Fibroblast of the aortic adventitia (primary cell): ENCODE measurements at regions not wholly inside any gene's neighbourhood (a gene's known extent, or its start where the extent isn't known, plus 50 kb on each side); places are given as distances from the start of the nearest gene placed in this dataset.

Experiments used
- DNase-seq: peaks from one replicate; pipeline ENCODE4 v3.0.0-alpha.2; 2010; ENCODE audit warnings: low read depth
- H3K4me3 ChIP-seq: 2 replicates; pipeline ENCODE4 v1.5.1; 2011; ENCODE audit warnings: low read depth, mild to moderate bottlenecking, control low read depth, low read length, moderate library complexity
- TF ChIP-seq, protein P1 (sequence below): IDR thresholded peaks from 2 replicates; pipeline ENCODE4 v1.5.1; 2011; ENCODE audit warnings: mild to moderate bottlenecking, low read length, control low read depth, inconsistent platforms; ENCODE audit not compliant: insufficient read depth

DNA sequence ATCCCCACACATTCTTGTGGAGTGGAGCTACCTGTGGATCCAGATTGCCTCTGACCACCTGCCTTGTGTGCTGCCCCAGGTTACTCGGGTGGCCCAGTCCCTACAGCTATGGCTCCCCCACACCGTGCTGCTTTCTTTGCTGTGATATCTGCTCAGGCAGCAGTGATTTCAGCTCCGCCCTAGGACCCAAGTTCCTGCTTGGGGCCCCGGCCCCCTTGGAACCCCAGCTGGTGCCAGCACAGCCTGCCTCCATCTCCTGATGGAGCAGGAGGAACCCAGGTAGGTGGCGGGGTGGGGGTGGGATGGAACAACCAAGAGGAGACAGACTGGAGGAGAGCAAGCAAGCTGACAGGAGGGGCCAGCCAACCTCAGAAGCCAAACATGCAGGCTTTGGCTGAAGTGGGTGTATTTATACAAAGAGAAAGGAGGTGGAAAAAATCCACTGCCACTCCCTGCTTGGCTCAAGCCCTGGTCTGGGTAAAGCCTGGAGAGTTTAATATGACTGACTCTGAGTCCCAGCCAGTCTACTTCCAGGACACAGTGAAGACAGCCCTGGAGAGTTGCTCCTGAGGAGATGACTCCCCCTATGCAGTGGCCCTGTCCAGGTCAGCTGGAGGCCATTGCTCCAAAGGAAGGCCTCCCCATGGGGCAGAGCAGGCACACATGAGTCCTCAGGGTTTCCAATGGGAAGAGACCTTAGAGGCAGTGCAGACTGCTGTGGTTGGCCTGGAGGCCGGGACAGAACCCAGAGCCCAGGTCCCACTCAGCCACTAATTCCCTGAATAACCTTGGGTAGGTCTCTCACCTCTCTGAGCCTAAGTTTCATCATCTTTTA, 197.1 kb upstream of the MAMLD1 start:
- H3K4me3 ChIP-seq = no peak overlapping the region
- TF ChIP-seq, protein P1, sequence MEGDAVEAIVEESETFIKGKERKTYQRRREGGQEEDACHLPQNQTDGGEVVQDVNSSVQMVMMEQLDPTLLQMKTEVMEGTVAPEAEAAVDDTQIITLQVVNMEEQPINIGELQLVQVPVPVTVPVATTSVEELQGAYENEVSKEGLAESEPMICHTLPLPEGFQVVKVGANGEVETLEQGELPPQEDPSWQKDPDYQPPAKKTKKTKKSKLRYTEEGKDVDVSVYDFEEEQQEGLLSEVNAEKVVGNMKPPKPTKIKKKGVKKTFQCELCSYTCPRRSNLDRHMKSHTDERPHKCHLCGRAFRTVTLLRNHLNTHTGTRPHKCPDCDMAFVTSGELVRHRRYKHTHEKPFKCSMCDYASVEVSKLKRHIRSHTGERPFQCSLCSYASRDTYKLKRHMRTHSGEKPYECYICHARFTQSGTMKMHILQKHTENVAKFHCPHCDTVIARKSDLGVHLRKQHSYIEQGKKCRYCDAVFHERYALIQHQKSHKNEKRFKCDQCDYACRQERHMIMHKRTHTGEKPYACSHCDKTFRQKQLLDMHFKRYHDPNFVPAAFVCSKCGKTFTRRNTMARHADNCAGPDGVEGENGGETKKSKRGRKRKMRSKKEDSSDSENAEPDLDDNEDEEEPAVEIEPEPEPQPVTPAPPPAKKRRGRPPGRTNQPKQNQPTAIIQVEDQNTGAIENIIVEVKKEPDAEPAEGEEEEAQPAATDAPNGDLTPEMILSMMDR = no peak
- DNase-seq = peak; percentile 38

DNA sequence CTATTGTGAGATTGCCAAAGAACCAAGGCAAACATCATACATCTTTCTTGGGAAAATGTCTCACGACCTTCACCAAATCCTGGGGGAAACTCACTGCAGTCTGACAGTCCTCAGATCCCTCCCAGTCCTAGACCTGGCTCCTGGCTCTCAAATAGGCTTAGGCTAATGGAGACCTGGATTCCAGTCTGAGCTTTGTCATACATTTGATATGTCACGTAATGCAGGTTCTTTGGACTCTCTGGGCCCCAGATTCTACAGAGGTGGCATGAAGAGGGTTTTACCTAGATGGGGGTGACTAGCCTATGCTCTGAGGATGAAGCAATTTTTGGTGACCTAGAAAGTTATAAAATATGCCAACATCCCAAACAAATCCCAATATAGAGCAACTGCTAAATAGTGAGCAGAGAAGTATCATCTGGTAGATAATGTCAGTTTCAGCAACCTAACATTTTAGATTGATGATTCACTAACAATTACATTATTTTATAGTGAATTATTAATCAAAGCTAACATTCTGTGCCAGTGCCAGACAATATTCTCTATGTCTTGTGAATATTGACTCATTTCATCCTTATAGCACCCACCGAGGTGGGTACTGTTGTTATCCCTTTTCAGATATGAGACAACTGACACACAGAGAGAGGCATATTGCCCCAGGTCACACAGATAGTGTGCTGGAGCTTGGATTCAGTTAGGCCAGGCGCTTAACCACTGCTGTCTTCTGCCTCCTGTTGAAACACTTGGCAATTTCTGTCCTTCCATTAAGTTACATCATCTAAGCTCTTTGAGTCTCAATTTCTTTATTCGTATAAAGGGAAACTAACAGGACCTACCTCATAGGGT, 195.4 kb upstream of the MAMLD1 start:
- no peak for DNase-seq
- H3K4me3 ChIP-seq = no peak overlapping the region
- TF ChIP-seq, protein P1 = no peak

DNA sequence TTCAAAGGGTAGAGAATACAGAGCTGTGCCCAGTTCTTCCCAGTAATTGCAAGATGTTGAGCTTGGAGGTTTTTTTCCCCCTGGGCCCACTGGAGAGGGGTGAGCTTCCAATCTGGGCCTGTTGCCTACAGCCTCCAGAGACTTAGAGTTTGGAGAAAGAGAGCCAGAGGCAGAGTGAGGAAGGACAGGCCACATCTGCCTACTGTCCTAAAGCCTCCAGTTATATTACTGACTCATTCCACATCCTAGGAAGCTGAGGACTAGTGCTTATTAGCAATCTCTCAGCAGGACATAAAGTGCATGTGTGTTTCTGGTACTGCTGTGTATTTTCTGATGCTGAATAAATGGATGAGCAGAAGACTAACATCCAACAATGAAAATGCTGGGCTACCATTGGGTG, 181.0 kb upstream of the MAMLD1 start:
- DNase-seq = no peak

DNA sequence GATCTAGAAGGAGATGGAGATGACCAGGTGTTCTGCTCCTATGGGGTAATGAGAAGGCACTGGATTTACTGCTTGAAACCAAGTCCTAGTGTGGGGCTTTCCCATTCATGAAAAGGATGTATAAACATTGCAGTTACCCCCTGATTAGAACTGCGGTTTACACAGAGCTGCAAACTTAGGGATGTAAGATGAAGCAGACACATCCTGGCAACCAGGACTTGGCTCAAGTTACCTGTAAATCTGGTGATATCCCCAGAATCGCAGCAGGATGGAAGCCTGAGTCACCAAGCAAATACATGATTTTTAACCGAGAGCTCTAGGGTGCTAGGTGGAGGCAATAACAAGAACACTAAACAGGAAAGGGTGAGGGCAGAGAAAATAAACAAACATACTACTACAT, 178.6 kb upstream of the MAMLD1 start:
- TF ChIP-seq, protein P1 = no peak
- no peak for DNase-seq
- H3K4me3 ChIP-seq = no peak overlapping the region

More for the DNA sequence above, 181.0 kb upstream of the MAMLD1 start:
- TF ChIP-seq, protein P1 = no peak
- no peak overlapping the region for H3K4me3 ChIP-seq

DNA sequence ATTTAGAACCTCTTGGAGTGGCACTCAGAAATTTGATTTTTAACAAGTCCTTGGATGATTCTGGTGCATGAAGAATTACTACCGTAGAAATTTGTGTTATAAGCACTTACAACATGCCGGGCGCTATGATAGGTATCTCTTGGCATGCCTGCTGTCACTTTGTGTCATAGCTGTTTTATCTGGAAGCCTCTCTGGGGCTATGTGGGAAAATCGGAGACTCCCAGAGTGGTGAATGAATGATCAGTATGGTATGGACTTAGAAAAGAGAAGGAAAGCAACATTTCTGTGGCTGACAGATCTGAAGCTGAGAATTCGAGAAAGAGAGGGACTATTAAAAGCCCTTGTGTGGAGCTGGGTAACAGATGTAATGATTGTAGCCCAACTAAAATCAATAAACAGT, 177.4 kb upstream of the MAMLD1 start:
- no peak for DNase-seq
- TF ChIP-seq, protein P1 = no peak
- no peak overlapping the region for H3K4me3 ChIP-seq

DNA sequence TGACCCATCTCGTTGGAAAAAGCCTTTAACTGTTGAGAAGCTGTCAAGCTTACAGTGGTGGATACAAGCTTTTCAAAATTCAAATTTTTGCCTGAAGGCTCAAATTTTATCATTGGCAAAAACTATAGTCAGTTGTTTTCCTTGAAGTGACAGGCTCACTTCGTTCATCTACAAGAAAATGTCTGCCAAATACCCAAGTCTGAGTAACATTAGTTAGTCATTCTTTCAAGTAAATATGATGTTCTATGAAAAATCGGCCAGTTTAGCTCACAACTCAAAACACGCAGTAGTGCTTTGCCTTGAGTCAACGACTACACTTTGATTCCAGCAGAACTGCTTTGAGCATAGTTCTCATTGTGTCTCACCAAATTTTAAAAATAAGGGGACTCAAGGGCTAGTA, 170.3 kb upstream of the MAMLD1 start:
- DNase-seq = no peak
- H3K4me3 ChIP-seq = no peak overlapping the region
- TF ChIP-seq, protein P1 = no peak
